OCI-LY3 (cell line): ENCODE measurements at regions not wholly inside any gene's neighbourhood (a gene's known extent, or its start where the extent isn't known, plus 50 kb on each side); places are given as distances from the start of the nearest gene placed in this dataset.

Experiments used
- EZH2phosphoT487 ChIP-seq: fragments of 200-600 bp; shearing (Covaris generic); IDR thresholded peaks from 2 replicates; pipeline ENCODE4 v1.6.1; 2018; ENCODE audit warnings: antibody characterized with exemption, mixed run types, low read depth
- TF ChIP-seq, protein P1 (sequence below): fragments of 200-600, 300-600 bp; sonication (generic); IDR thresholded peaks from 2 replicates; pipeline ENCODE4 v1.5.1; 2014; ENCODE audit warnings: antibody characterized with exemption, low read length, low read depth

- TF ChIP-seq, protein P1, sequence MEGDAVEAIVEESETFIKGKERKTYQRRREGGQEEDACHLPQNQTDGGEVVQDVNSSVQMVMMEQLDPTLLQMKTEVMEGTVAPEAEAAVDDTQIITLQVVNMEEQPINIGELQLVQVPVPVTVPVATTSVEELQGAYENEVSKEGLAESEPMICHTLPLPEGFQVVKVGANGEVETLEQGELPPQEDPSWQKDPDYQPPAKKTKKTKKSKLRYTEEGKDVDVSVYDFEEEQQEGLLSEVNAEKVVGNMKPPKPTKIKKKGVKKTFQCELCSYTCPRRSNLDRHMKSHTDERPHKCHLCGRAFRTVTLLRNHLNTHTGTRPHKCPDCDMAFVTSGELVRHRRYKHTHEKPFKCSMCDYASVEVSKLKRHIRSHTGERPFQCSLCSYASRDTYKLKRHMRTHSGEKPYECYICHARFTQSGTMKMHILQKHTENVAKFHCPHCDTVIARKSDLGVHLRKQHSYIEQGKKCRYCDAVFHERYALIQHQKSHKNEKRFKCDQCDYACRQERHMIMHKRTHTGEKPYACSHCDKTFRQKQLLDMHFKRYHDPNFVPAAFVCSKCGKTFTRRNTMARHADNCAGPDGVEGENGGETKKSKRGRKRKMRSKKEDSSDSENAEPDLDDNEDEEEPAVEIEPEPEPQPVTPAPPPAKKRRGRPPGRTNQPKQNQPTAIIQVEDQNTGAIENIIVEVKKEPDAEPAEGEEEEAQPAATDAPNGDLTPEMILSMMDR = no peak
- no peak for TF ChIP-seq EZH2phosphoT487
Observed at GRCh38 chr1:218529646-218530300, 184.6 kb downstream of the TGFB2 start.
